Thyroid gland (tissue), 4 donors: ENCODE measurements at regions not wholly inside any gene's neighbourhood (a gene's known extent, or its start where the extent isn't known, plus 50 kb on each side); places are given as distances from the start of the nearest gene placed in this dataset.

Experiments used
- POLR2A ChIP-seq, 2 donors: fragments of 450-650 bp; IDR thresholded peaks; one replicate each; pipeline ENCODE4 v1.6.1; 2017; ENCODE audit warnings: antibody characterized with exemption in 2 of 2, mild to moderate bottlenecking in 2 of 2, moderate library complexity in 1 of 2
- TF ChIP-seq, protein P1 (sequence below), 6 experiments: fragments of 200-600 bp in 3 of 6; fragments of 450-650 bp in 3 of 6; sonication (generic) in 3 of 6; IDR thresholded peaks; one replicate each; pipeline ENCODE4 v1.5.1; 2016 to 2019; ENCODE audit warnings: antibody characterized with exemption in 6 of 6, mild to moderate bottlenecking in 2 of 6, inconsistent platforms in 1 of 6, moderate library complexity in 1 of 6

- TF ChIP-seq, protein P1, sequence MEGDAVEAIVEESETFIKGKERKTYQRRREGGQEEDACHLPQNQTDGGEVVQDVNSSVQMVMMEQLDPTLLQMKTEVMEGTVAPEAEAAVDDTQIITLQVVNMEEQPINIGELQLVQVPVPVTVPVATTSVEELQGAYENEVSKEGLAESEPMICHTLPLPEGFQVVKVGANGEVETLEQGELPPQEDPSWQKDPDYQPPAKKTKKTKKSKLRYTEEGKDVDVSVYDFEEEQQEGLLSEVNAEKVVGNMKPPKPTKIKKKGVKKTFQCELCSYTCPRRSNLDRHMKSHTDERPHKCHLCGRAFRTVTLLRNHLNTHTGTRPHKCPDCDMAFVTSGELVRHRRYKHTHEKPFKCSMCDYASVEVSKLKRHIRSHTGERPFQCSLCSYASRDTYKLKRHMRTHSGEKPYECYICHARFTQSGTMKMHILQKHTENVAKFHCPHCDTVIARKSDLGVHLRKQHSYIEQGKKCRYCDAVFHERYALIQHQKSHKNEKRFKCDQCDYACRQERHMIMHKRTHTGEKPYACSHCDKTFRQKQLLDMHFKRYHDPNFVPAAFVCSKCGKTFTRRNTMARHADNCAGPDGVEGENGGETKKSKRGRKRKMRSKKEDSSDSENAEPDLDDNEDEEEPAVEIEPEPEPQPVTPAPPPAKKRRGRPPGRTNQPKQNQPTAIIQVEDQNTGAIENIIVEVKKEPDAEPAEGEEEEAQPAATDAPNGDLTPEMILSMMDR (IDR thresholded peaks at IDR 0.05) = no peak
- no peak for TF ChIP-seq POLR2A (IDR thresholded peaks at IDR 0.05)
Observed at GRCh38 chr1:219518907-219519248, 94.0 kb downstream of the ZC3H11B start.
